ENCODE measurements at regions not wholly inside any gene's neighbourhood (a gene's known extent, or its start where the extent isn't known, plus 50 kb on each side); places are given as distances from the start of the nearest gene placed in this dataset.
"Not testable (repeated sequence)": the region's sequence is repeated elsewhere in the genome, so short reads cannot be mapped to it uniquely, and the experiment has no call there.

- Histone ChIP-seq H3K27ac (no peak overlapping the region), H3K4me1 (no peaks in the 10 kb centered on the region), H3K27me3 (no peaks in the 10 kb centered on the region), H3K9me3 (no peaks in the 10 kb centered on the region), H3K36me3 (replicated peaks in 1 of 2; ENCODE audit: insufficient read depth in 1 of 2, low read depth in 2 of 2) (no peaks in the 10 kb centered on the region), H3K4me3 (no peak overlapping the region)
- intact Hi-C loops (cut with DNase I): no loop called here
- DNase-seq (no peak), ATAC-seq (no peak)
- 34 to 44% methylated on average over 4 of the region's 4 CpGs for WGBS, 2 donors
- TF ChIP-seq, protein P1, sequence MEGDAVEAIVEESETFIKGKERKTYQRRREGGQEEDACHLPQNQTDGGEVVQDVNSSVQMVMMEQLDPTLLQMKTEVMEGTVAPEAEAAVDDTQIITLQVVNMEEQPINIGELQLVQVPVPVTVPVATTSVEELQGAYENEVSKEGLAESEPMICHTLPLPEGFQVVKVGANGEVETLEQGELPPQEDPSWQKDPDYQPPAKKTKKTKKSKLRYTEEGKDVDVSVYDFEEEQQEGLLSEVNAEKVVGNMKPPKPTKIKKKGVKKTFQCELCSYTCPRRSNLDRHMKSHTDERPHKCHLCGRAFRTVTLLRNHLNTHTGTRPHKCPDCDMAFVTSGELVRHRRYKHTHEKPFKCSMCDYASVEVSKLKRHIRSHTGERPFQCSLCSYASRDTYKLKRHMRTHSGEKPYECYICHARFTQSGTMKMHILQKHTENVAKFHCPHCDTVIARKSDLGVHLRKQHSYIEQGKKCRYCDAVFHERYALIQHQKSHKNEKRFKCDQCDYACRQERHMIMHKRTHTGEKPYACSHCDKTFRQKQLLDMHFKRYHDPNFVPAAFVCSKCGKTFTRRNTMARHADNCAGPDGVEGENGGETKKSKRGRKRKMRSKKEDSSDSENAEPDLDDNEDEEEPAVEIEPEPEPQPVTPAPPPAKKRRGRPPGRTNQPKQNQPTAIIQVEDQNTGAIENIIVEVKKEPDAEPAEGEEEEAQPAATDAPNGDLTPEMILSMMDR (IDR thresholded peaks at IDR 0.05): no peak
- TF ChIP-seq POLR2A (IDR thresholded peaks at IDR 0.05): no peak
Measured at GRCh38 chr5:110968246-110969005, 103.1 kb upstream of the TSLP start.

DNA sequence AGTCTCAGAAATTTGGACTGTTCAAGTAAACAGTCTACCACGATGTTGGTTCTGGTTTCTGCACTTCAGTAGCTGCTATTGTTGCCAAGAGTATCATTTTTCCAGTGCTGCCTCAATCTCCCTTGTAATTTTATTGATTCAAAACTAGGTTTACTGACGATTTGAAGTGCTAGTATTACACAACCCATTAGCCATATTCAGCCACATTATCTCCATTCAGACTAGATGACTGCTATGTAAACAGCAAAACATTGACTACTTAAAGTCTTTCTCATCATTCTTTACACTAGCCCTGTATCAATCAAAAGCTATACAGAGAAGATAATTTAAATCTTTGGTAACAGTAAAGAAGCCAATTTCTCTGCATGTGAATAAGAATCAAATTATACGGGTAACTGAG is 102.0 kb upstream of the TSLP start:
- 43 to 48% methylated on average over 3 of the region's 3 CpGs for WGBS, 2 donors
- no peak for DNase-seq
- Histone ChIP-seq H3K27ac (no peak overlapping the region), H3K9me3 (no peaks in the 10 kb centered on the region), H3K27me3 (no peaks in the 10 kb centered on the region), H3K4me1 (no peaks in the 10 kb centered on the region), H3K4me3 (no peak overlapping the region), H3K36me3 (replicated peaks in 1 of 2; ENCODE audit: insufficient read depth in 1 of 2, low read depth in 2 of 2) (no peaks in the 10 kb centered on the region)
- no peak for ATAC-seq
- intact Hi-C loops (cut with DNase I): no loop called here
- TF ChIP-seq, protein P1 (IDR thresholded peaks at IDR 0.05): no peak
- no peak for TF ChIP-seq POLR2A (IDR thresholded peaks at IDR 0.05)

DNA sequence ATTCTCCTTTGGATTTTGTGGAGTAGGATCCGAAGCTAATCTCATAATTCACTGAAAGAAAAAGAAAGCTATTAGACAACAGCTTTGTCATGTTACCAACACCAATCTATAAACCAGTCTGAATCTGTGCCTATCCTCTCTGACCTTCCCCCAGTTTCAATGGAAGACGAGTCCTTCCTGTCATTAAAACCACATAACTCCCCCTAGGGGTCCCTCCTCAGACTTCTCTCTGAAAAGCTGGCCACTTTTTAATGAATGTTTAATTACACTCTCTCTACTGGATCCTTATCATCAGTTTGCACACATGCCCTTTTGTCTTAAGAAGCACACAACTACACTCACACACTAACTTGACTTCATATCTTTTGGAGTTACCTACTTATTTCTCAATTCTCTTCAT is 98.0 kb upstream of the TSLP start:
- Histone ChIP-seq H3K4me1 (no peaks in the 10 kb centered on the region), H3K9me3 (no peaks in the 10 kb centered on the region), H3K27me3 (no peaks in the 10 kb centered on the region), H3K27ac (no peak overlapping the region), H3K4me3 (no peak overlapping the region), H3K36me3 (replicated peaks in 1 of 2; ENCODE audit: insufficient read depth in 1 of 2, low read depth in 2 of 2) (no peaks in the 10 kb centered on the region)
- DNase-seq (no peak), ATAC-seq (no peak)
- WGBS, 2 donors: 38 to 46% methylated on average over 2 of the region's 2 CpGs
- no peak for TF ChIP-seq POLR2A (IDR thresholded peaks at IDR 0.05)
- TF ChIP-seq, protein P1 (IDR thresholded peaks at IDR 0.05): no peak
- intact Hi-C loops (cut with DNase I): no loop called here

GRCh38 chr5:110977915-110978314 is 93.6 kb upstream of the TSLP start:
- no peak for ATAC-seq
- 65 to 70% methylated on average over 1 of the region's 1 CpG for WGBS, 2 donors

DNA sequence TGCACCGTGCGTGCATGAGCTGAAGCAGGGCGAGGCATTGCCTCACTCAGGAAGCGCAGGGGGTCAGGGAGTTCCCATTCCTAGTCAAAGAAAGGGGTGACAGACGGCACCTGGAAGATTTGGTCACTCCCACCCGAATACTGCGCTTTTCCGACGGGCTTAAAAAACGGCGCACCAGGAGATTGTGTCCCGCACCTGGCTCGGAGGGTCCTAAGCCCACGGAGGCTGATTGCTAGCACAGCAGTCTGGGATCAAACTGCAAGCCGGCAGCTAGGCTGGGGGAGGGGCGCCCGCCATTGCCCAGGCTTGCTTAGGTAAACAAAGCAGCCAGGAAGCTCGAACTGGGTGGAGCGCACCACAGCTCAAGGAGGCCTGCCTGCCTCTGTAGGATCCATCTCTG is 85.6 kb upstream of the TSLP start:
- H3K4me3 ChIP-seq; H3K9me3 ChIP-seq; ATAC-seq; intact Hi-C loops (cut with DNase I); H3K27ac ChIP-seq; H3K36me3 ChIP-seq (replicated peaks in 1 of 2; ENCODE audit: insufficient read depth in 1 of 2, low read depth in 2 of 2); H3K4me1 ChIP-seq; H3K27me3 ChIP-seq; DNase-seq: not testable (repeated sequence)
- WGBS, 2 donors: 61 to 67% methylated on average over 15 to 19 of the region's 19 CpGs

More at GRCh38 chr5:110977915-110978314, 93.6 kb upstream of the TSLP start:
- intact Hi-C loops (cut with DNase I): no loop called here
- no peaks in the 10 kb centered on the region for H3K36me3 ChIP-seq (replicated peaks in 1 of 2; ENCODE audit: insufficient read depth in 1 of 2, low read depth in 2 of 2)
- no peaks in the 10 kb centered on the region for H3K9me3 ChIP-seq
- H3K4me1 ChIP-seq: no peaks in the 10 kb centered on the region
- no peak for DNase-seq
- no peak overlapping the region for H3K4me3 ChIP-seq
- no peak overlapping the region for H3K27ac ChIP-seq
- no peaks in the 10 kb centered on the region for H3K27me3 ChIP-seq
- TF ChIP-seq, protein P1 (IDR thresholded peaks at IDR 0.05): no peak
- no peak for TF ChIP-seq POLR2A (IDR thresholded peaks at IDR 0.05)

DNA sequence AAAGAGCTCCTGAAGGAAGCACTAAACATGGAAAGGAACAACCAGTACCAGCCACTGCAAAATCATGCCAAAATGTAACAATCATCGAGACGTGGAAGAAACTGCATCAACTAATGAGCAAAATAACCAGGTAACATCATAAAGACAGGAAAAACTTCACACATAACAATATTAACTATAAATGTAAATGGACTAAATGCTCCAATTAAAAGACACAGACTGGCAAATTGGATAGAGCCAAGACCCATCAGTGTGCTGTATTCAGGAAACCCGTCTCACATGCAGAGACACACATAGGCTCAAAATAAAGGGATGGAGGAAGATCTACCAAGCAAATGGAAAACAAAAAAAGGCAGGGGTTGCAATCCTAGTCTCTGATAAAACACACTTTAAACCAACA is 83.9 kb upstream of the TSLP start:
- ATAC-seq; DNase-seq; H3K36me3 ChIP-seq (replicated peaks in 1 of 2; ENCODE audit: insufficient read depth in 1 of 2, low read depth in 2 of 2); H3K4me1 ChIP-seq; H3K9me3 ChIP-seq; H3K4me3 ChIP-seq; intact Hi-C loops (cut with DNase I); H3K27me3 ChIP-seq; H3K27ac ChIP-seq: not testable (repeated sequence)
- 60 to 84% methylated on average over 3 of the region's 3 CpGs for WGBS, 2 donors
